Activated naive CD8-positive, alpha-beta T cell treated with anti-CD3 and anti-CD28 coated beads, Interleukin-2, amount 10 ng/mL, durations not matched to agents 7 days and 5 days (primary cell): ENCODE measurements at regions not wholly inside any gene's neighbourhood (a gene's known extent, or its start where the extent isn't known, plus 50 kb on each side); places are given as distances from the start of the nearest gene placed in this dataset.
A peak's percentile ranks its signal among the peaks of the same experiment; 100 is the strongest.

Experiments
- ATAC-seq: fragments of 150-1000 bp; cut with Tn5 transposase; one replicate; pipeline ENCODE4 v1.10.0; 2021; ENCODE audit warnings: low read depth, moderate library complexity
- POLR2A ChIA-PET: fragments of 350-600 bp; sonication (Branson Sonifier 250); formaldehyde crosslinking; loops from one replicate; lab custom pipeline; 2021; ENCODE audit warnings: antibody characterized with exemption; lab: Charles Lee
- DNase-seq: peaks from one replicate; pipeline ENCODE4 v3.0.0; 2021
- H3K27ac Mint-ChIP-seq: one replicate; pipeline ENCODE4 v1.8.0; 2022; ENCODE audit warnings: mild to moderate bottlenecking, mixed read lengths
- H3K27me3 Mint-ChIP-seq: one replicate; pipeline ENCODE4 v1.8.0; 2022; ENCODE audit warnings: mild to moderate bottlenecking, moderate library complexity, mixed read lengths
- H3K36me3 Mint-ChIP-seq: one replicate; pipeline ENCODE4 v1.8.0; 2021; ENCODE audit warnings: mild to moderate bottlenecking, mixed read lengths
- H3K4me1 Mint-ChIP-seq: one replicate; pipeline ENCODE4 v1.8.0; 2021; ENCODE audit warnings: mixed read lengths
- H3K4me3 Mint-ChIP-seq: one replicate; pipeline ENCODE4 v1.8.0; 2022; ENCODE audit warnings: mild to moderate bottlenecking, moderate library complexity, mixed read lengths
- H3K9me3 Mint-ChIP-seq: one replicate; pipeline ENCODE4 v1.8.0; 2021; ENCODE audit warnings: mixed read lengths

- POLR2A ChIA-PET = no interaction called here
- peaks cover 2% of the 10 kb centered on the region for H3K9me3 Mint-ChIP-seq
- H3K4me3 Mint-ChIP-seq = no peak overlapping the region
- no peaks in the 10 kb centered on the region for H3K4me1 Mint-ChIP-seq
- DNase-seq = no peak
- ATAC-seq = no peak
- no peaks in the 10 kb centered on the region for H3K36me3 Mint-ChIP-seq
- H3K27ac Mint-ChIP-seq = no peak overlapping the region
- H3K27me3 Mint-ChIP-seq = no peaks in the 10 kb centered on the region
Observed at GRCh38 chr12:113630625-113631024, 159.0 kb upstream of the LHX5 start.

DNA sequence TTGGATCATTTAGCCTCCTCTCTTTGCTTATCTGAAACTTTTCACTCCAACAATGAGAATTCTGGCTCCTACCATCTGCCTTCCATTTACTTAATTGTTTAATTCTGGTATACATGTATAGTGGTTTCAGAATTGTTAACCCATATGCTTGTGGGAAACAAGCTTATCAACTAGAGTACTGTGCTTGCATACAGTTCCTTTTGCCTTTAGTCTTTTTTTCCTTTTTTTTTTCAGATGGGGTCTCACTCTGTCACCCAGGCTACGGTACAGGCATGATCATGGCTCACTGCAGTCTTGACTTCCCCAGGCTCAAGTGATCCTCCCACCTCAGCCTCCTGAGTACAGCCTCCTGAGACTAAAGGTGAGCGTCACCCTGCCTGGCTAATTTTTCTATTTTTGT lies 153.8 kb upstream of the LHX5 start:
- ATAC-seq (no peak), DNase-seq (no peak)
- H3K4me3 Mint-ChIP-seq = no peak overlapping the region
- no peak overlapping the region for H3K27ac Mint-ChIP-seq
- H3K9me3 Mint-ChIP-seq = peaks cover 5% of the 10 kb centered on the region
- no peaks in the 10 kb centered on the region for H3K36me3 Mint-ChIP-seq
- POLR2A ChIA-PET = no interaction called here
- no peaks in the 10 kb centered on the region for H3K4me1 Mint-ChIP-seq
- H3K27me3 Mint-ChIP-seq = no peaks in the 10 kb centered on the region

GRCh38 chr12:113622410-113622809 lies 150.7 kb upstream of the LHX5 start:
- Mint-ChIP-seq H3K9me3 (peaks cover 5% of the 10 kb centered on the region), H3K36me3 (no peaks in the 10 kb centered on the region), H3K27me3 (peaks cover 6% of the 10 kb centered on the region), H3K4me1 (no peaks in the 10 kb centered on the region), H3K4me3 (no peak overlapping the region), H3K27ac (no peak overlapping the region)
- DNase-seq (no peak), ATAC-seq (no peak)
- POLR2A ChIA-PET = no interaction called here

GRCh38 chr12:113620437-113620976 lies 148.8 kb upstream of the LHX5 start:
- H3K27ac Mint-ChIP-seq = no peak overlapping the region
- H3K4me3 Mint-ChIP-seq = no peak overlapping the region
- DNase-seq = no peak
- no peak for ATAC-seq
- H3K36me3 Mint-ChIP-seq = no peaks in the 10 kb centered on the region
- H3K4me1 Mint-ChIP-seq = no peaks in the 10 kb centered on the region
- H3K9me3 Mint-ChIP-seq = peaks cover 2% of the 10 kb centered on the region
- POLR2A ChIA-PET = no interaction called here
- H3K27me3 Mint-ChIP-seq = peaks cover 6% of the 10 kb centered on the region

- no peak for ATAC-seq
- no peak overlapping the region for H3K27ac Mint-ChIP-seq
- peaks cover 6% of the 10 kb centered on the region for H3K27me3 Mint-ChIP-seq
- no peaks in the 10 kb centered on the region for H3K36me3 Mint-ChIP-seq
- no peak overlapping the region for H3K4me3 Mint-ChIP-seq
- H3K4me1 Mint-ChIP-seq = no peaks in the 10 kb centered on the region
- H3K9me3 Mint-ChIP-seq = peaks cover 2% of the 10 kb centered on the region
- POLR2A ChIA-PET = no interaction called here
- no peak for DNase-seq
Observed at GRCh38 chr12:113619202-113619601, 147.5 kb upstream of the LHX5 start.

GRCh38 chr12:113613414-113613813 lies 141.7 kb upstream of the LHX5 start:
- ATAC-seq = no peak
- no peak for DNase-seq
- Mint-ChIP-seq H3K27ac (no peak overlapping the region), H3K4me1 (no peaks in the 10 kb centered on the region), H3K36me3 (no peaks in the 10 kb centered on the region), H3K4me3 (no peak overlapping the region), H3K9me3 (peaks cover 2% of the 10 kb centered on the region), H3K27me3 (peaks cover 42% of the 10 kb centered on the region)
- POLR2A ChIA-PET = no interaction called here

- H3K4me3 Mint-ChIP-seq = no peak overlapping the region
- H3K9me3 Mint-ChIP-seq = peaks cover 2% of the 10 kb centered on the region
- no peaks in the 10 kb centered on the region for H3K4me1 Mint-ChIP-seq
- POLR2A ChIA-PET = no interaction called here
- H3K36me3 Mint-ChIP-seq = no peaks in the 10 kb centered on the region
- no peak for ATAC-seq
- no peak overlapping the region for H3K27ac Mint-ChIP-seq
- peaks cover 42% of the 10 kb centered on the region for H3K27me3 Mint-ChIP-seq
- DNase-seq = no peak
Observed at GRCh38 chr12:113612793-113613192, 141.1 kb upstream of the LHX5 start.

DNA sequence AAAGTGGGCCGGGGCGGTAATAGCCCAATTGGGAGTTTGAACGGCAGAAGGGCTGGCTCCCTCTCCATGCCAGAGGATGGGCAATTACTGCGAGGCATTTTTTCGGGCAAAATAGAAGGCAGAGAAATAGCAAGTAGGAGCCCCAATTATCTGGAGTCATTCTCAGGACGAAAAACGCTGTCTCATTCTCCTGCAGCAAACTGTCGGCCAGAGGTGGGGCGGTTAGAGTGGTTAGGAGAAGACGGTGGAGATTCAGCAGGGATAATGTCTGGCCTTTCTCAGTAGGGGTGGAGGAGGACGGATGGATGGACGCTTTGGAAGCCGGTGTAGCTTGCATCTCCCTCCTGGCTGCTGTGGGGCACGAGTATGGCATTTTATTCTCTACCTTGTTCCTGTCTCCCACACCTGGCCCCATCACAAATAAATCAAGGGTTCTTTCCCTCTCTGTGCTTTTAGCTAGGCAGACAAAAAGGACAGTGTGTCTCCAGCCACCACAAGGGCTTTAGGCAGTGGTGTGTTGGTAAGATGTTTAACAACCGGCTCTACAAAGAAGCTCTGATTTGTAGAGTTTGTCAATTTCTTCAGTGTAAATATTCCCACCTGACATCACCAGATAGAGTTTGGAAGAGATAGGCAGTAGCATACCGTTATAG lies 140.5 kb upstream of the LHX5 start:
- Mint-ChIP-seq H3K4me3 (no peak overlapping the region), H3K36me3 (no peaks in the 10 kb centered on the region), H3K27me3 (peaks cover 42% of the 10 kb centered on the region), H3K9me3 (peaks cover 2% of the 10 kb centered on the region), H3K27ac (no peak overlapping the region), H3K4me1 (no peaks in the 10 kb centered on the region)
- ATAC-seq (no peak), DNase-seq (no peak)
- POLR2A ChIA-PET = no interaction called here

- Mint-ChIP-seq H3K27ac (no peak overlapping the region), H3K9me3 (peaks cover 2% of the 10 kb centered on the region), H3K27me3 (peaks cover 42% of the 10 kb centered on the region), H3K4me1 (no peaks in the 10 kb centered on the region), H3K4me3 (no peak overlapping the region), H3K36me3 (no peaks in the 10 kb centered on the region)
- ATAC-seq (no peak), DNase-seq (no peak)
- POLR2A ChIA-PET = no interaction called here
Observed at GRCh38 chr12:113611652-113612051, 140.0 kb upstream of the LHX5 start.

DNA sequence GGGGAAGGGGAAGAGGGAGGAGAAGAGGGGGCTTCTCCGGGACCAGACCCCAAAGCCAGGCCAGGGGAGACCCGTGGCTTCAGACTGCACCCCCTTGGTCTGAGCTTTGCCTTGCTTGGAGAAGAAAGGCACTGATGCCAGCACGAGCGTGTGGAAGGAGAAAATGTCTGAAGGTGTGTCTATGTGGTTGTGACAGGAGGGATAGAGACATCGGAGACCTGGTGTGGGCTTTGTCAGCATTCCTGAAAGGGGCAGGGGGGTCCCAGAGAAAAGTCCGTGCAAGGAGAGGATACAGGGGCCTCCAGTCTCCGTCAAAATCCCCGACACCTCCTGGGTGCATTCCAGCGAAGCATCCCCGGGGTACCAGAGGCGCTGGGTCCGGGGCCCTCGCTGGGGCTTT lies 139.0 kb upstream of the LHX5 start:
- peaks cover 42% of the 10 kb centered on the region for H3K27me3 Mint-ChIP-seq
- no peaks in the 10 kb centered on the region for H3K36me3 Mint-ChIP-seq
- H3K9me3 Mint-ChIP-seq = peaks cover 2% of the 10 kb centered on the region
- H3K4me3 Mint-ChIP-seq = no peak overlapping the region
- no peaks in the 10 kb centered on the region for H3K4me1 Mint-ChIP-seq
- DNase-seq = no peak
- no peak for ATAC-seq
- no peak overlapping the region for H3K27ac Mint-ChIP-seq
- POLR2A ChIA-PET = no interaction called here

DNA sequence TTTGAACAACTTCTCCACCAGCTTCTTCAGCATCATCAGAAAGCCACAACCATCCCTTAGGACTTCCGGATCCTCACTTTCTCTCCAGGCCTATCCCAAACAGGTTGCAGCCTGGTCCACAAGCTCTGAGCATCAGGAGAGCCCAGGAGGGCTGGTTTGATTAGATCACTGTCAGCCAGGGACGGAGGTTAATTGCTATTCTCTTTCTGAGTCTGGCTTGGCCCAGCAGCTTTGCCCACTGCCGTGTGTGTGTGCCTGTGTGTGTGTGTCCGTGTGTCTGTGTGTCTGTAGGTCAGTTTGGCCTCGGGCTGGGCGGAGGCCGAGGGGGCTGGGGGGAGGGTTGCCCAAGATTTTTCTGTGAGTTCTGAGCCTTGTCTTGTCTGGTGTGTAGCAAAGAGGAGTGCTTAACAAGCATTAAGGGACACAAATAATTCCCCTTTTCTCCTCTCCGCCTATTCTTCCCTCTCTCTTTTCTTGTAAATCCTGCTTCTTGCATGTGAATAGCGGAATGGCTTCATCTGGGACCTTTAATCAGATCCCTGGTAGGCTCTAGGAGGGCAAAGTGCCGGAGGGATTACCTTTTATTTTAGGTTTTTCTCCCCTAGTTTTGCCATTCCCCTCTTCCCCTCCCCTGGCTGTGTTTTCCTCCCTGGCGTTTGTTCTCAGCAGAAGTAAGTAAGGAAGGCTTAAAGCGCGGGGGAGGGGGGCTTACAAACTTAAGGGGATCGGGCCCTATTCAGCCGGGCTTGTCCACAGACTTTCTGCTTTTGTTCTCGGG lies 138.2 kb upstream of the LHX5 start:
- Mint-ChIP-seq H3K36me3 (no peaks in the 10 kb centered on the region), H3K9me3 (peaks cover under 1% of the 10 kb centered on the region), H3K27ac (no peak overlapping the region), H3K4me3 (no peak overlapping the region), H3K4me1 (no peaks in the 10 kb centered on the region), H3K27me3 (peaks cover 42% of the 10 kb centered on the region)
- POLR2A ChIA-PET = no interaction called here
- no peak for ATAC-seq
- no peak for DNase-seq

DNA sequence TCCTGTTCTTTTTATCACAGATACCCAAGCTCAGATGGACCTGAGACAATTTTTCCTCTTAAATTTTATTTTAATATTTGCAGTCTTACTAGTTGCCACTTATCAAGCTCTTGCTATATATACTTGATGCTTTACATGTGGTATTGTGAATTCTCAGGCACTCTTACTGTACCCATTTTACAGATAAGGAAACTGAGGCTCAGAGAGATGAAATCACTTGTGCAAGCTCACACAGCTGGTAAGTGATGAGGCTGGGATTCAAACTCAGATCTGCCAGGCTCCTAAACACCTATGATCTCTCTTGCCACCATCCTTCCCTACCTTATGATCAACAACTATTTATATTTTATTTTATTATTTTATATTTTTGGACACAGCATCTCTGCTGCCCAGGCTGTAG lies 133.0 kb upstream of the LHX5 start:
- H3K27ac Mint-ChIP-seq = no peak overlapping the region
- no peaks in the 10 kb centered on the region for H3K4me1 Mint-ChIP-seq
- POLR2A ChIA-PET = no interaction called here
- peaks cover 3% of the 10 kb centered on the region for H3K27me3 Mint-ChIP-seq
- no peak overlapping the region for H3K4me3 Mint-ChIP-seq
- H3K9me3 Mint-ChIP-seq = no peaks in the 10 kb centered on the region
- ATAC-seq (no peak), DNase-seq (no peak)
- H3K36me3 Mint-ChIP-seq = no peaks in the 10 kb centered on the region

GRCh38 chr12:113601656-113602263 lies 130.1 kb upstream of the LHX5 start:
- no peak overlapping the region for H3K27ac Mint-ChIP-seq
- no peaks in the 10 kb centered on the region for H3K27me3 Mint-ChIP-seq
- POLR2A ChIA-PET = no interaction called here
- no peak overlapping the region for H3K4me3 Mint-ChIP-seq
- H3K9me3 Mint-ChIP-seq = peaks cover 2% of the 10 kb centered on the region
- no peaks in the 10 kb centered on the region for H3K4me1 Mint-ChIP-seq
- DNase-seq (peak; percentile 30), ATAC-seq (no peak)
- H3K36me3 Mint-ChIP-seq = no peaks in the 10 kb centered on the region
